GM19452 (cell line): ENCODE measurements at regions not wholly inside any gene's neighbourhood (a gene's known extent, or its start where the extent isn't known, plus 50 kb on each side); places are given as distances from the start of the nearest gene placed in this dataset.
"Not testable (repeated sequence)": the region's sequence is repeated elsewhere in the genome, so short reads cannot be mapped to it uniquely, and the experiment has no call there.

ENCODE experiments used
- ATAC-seq: cut with Tn5 transposase; IDR thresholded peaks from one replicate; pipeline ENCODE4 v1.9.1; 2021; ENCODE audit not compliant: unreplicated experiment

- ATAC-seq, result no peak
Observed at GRCh38 chr10:63003816-63004453, 129.2 kb upstream of the NRBF2 start.

DNA sequence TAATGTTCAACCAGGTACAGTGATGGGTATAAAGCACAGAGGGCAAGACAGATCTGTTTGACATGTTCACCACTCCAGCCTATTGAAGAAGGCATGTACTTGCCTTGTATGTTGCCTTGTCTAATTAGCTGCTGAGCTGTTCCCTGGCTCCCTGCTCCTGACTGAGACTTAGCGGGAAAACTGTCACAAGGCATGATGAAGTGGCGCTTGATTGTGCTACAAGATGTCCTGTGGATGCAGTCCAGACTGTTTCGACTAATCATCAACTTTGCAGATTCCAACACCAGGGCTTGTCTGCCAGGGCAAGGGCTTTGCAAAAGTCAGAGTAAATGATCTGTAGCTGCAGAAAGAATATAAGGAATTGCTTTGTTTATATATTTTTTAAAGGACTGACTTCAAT lies 136.2 kb upstream of the NRBF2 start:
- ATAC-seq, result no peak

- no peak for ATAC-seq
Observed at GRCh38 chr10:62996516-62996915, 136.6 kb upstream of the NRBF2 start.

GRCh38 chr10:62993121-62993520 lies 140.0 kb upstream of the NRBF2 start:
- no peak for ATAC-seq

- no peak for ATAC-seq
Observed at GRCh38 chr10:62992145-62992721, 140.9 kb upstream of the NRBF2 start.

DNA sequence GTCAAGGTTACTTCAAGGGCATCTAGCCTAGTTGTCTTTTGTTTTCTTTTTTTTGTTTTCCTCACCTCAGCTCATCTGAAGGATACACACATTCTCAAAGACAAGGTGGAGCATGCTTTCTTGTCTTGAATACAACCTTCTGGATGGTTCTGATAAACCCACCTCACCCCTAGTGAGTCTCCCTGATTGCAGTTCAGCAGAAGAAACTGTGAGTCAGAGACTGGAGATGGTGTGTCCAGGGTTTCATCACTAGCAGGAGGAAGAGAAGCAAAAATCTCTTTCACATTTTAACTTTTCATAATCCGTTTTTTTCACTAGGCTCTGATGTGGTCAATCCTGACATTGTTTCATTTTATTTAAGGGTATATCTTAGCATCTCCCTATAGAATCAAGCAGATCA lies 143.0 kb upstream of the NRBF2 start:
- ATAC-seq, result no peak

DNA sequence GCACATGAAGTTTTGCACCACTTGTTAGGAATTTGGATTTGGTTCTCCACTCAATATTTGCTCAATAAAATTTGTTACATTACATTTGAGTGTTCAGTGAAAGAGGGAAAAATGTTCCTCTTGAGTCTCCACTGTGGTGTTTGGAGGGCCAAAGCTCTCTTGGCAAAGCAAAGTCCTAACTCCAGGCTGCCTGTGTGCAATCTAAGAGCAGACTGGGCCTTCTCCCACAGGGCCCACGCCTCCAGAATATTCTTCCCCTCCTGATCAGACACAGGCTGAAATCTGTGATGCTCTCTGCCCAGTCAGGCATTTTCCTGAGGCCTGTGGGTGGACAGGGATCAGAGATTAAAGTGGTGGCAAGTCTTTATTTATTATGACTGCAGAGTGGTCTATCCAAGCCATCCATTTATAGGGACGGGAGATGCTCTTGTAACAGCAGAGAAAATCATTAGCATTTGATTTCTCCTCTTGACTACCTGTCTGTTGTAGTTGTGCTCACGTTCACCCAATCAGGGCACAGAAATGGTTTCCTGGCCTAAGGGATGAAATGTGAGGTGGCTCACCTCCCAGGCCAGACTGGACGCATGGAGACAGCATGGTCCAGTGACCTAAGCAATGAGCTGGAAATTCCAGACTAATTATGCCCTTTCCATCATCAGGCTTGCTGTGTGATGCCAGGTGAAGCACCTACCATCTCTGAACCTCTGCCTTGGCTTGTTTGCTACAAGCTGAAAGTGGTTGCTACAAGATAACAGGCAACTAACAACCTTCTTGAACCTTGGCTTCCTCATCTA lies 147.1 kb upstream of the NRBF2 start:
- ATAC-seq, result no peak

GRCh38 chr10:62981096-62981495 lies 152.0 kb upstream of the NRBF2 start:
- no peak for ATAC-seq

GRCh38 chr10:62980687-62981086 lies 152.4 kb upstream of the NRBF2 start:
- ATAC-seq, result no peak

DNA sequence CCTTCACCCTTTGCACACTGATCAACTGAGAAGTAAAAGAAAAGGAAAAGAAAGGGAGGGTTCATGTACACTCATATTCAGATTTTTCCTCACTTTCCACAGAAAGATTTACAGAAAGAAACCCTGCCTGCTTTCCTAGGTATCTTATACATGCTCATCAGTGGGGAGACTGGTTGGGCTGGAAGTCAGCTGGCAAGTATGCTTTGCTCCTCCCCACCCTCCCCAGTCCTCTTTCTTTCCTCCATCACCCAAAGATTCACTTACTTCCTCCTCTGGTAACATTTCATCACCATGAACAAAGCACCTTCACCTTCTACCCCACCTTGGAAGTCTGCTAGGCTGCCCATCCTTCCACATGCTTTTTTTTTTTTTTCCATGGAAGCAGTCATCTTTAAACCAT lies 153.2 kb upstream of the NRBF2 start:
- no peak for ATAC-seq

GRCh38 chr10:62978482-62978881 lies 154.6 kb upstream of the NRBF2 start:
- no peak for ATAC-seq

GRCh38 chr10:62974795-62975194 lies 158.3 kb upstream of the NRBF2 start:
- ATAC-seq, result not testable (repeated sequence)

DNA sequence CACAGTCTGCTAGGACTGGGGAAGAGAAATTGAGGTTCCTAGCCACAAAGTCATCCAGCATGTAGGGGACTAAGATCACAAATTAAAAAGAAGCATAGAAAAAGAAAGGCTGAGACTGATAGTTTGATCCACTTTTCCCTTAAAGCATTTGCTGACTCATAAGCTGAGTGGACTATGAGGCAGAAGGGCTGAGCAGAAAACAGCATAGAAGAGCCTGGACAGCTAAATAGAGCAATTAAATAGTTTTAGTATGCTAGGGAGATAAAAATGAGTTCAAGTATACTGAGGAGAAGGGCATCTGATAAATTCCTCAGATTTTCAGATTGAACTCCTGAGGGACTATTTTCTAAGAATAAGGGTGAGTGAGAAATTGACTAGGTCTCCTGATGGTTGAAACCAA lies 155.9 kb upstream of the EGR2 start:
- ATAC-seq, result no peak

DNA sequence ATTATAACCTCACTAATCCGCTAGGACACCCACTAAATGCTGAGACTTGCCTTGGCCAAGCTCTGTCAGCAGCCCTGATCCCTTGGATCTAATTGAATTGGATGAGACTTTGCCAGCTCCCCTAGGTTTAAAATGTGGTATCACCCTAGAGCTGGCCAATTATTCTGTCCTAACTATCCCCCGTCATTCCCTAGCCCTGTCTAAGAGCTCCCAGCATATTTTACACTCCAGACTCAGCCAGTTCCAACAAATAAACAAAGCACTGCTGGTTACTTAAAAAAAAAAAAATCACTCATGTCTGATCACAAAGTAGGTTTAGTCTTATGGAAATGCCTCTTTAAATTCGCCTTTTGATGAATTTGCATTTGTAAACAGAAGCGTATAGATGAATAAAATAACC lies 147.9 kb upstream of the EGR2 start:
- no peak for ATAC-seq

- no peak for ATAC-seq
Observed at GRCh38 chr10:62961951-62962523, 145.9 kb upstream of the EGR2 start.

GRCh38 chr10:62960416-62960815 lies 144.2 kb upstream of the EGR2 start:
- no peak for ATAC-seq

DNA sequence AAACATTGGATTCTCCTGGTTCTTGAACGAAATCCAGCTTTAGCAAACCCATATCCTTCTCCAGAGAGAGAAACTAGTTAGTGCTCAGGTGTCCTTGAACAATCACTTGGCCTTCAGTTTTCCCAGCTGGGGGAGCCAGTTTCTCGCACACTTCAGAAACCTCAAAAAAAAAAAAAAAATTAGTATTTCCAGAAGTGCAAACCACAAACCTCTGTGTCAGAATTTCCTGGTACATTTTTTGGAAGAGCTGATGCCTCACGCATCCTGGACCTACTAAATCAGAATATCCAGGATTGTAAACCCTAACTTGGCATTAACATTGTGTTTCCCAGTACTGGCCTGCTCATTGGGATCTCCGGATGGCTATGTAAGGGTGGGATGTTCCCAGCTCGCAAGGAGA lies 143.4 kb upstream of the EGR2 start:
- no peak for ATAC-seq

DNA sequence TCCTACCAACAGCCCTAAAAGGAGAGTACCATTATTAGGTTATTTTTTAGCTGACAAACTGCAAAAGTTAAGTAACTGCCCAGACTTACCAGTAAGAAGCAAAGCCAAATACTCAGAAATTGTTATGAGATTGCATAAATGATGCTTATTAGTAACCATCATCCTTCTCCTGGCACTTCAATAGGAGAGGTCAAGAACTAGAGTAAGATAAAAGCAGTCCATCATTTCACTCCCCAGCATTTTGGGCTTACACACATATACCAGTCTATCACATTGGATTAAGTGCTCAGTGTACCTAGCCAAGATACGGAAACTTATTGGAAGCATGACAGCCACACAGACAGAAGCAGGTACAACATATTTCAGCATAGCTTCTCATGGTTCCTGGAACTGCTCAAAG lies 142.8 kb upstream of the EGR2 start:
- no peak for ATAC-seq

GRCh38 chr10:62946278-62946677 lies 130.1 kb upstream of the EGR2 start:
- no peak for ATAC-seq

GRCh38 chr10:62939698-62940097 lies 123.5 kb upstream of the EGR2 start:
- no peak for ATAC-seq

GRCh38 chr10:62938672-62939071 lies 122.5 kb upstream of the EGR2 start:
- no peak for ATAC-seq

DNA sequence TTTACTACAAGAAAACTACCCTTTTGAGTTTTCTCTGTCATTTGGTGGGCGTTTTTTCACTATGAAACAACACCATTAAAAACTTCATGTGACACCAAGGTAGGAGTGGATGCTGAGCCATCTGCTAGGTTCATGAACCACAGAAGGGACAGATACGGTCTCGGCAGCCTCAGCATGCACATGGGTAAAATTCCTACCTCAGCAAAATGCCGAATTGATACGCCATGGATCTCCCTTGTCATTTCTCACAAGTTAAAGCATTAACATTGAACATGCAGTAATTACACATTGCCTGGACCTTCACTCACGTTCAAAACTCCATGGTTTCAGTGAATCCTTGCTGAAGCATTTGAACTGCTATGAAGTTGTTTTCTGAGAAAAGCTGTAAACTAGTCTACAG lies 121.5 kb upstream of the EGR2 start:
- ATAC-seq, result no peak
